H1 (cell line): ENCODE measurements at regions not wholly inside any gene's neighbourhood (a gene's known extent, or its start where the extent isn't known, plus 50 kb on each side); places are given as distances from the start of the nearest gene placed in this dataset.

Source experiments
- CTCF ChIA-PET: fragments of 300-600 bp; sonication (Branson Sonifier 250); formaldehyde crosslinking; loops from one replicate; lab custom pipeline; 2021; ENCODE audit not compliant: partially characterized antibody; lab: Charles Lee
- POLR2A ChIA-PET: fragments of 300-600 bp; sonication (Branson Sonifier 250); formaldehyde crosslinking; loops from one replicate; lab custom pipeline; 2021; ENCODE audit warnings: inconsistent platforms; ENCODE audit not compliant: partially characterized antibody; lab: Charles Lee
- DNase-seq, 2 experiments: peaks; one replicate each; pipeline versions ENCODE4 v3.0.0 to v3.0.0-alpha.2; 2010 to 2022; ENCODE audit warnings: low spot score in 2 of 2, low read depth in 1 of 2, mixed read lengths in 1 of 2
- FAIRE-seq: peaks from 2 replicates; lab custom pipeline; 2011; peaks lifted over from hg19 to GRCh38; lab: Jason Lieb, UNC
- H2AFZ ChIP-seq: 2 replicates; pipeline ENCODE4 v1.8.1; 2012; ENCODE audit warnings: low read length, inconsistent platforms
- H2AK5ac ChIP-seq: 2 replicates; pipeline ENCODE4 v1.6.1; 2013; ENCODE audit warnings: low read depth, low read length
- H2BK120ac ChIP-seq: replicated peaks from 2 replicates; pipeline ENCODE3; 2013; ENCODE audit warnings: low read depth, low read length, inconsistent platforms
- H2BK12ac ChIP-seq: 2 replicates; pipeline ENCODE4 v1.6.1; 2013; ENCODE audit warnings: low read depth, low read length
- H2BK15ac ChIP-seq: 2 replicates; pipeline ENCODE4 v1.6.1; 2013; ENCODE audit warnings: low read length
- H2BK20ac ChIP-seq: 2 replicates; pipeline ENCODE4 v1.6.1; 2013; ENCODE audit warnings: low read length
- H2BK5ac ChIP-seq: 2 replicates; pipeline ENCODE4 v1.6.1; 2013; ENCODE audit warnings: low read depth, low read length
- H3K14ac ChIP-seq: 2 replicates; pipeline ENCODE4 v1.6.1; 2013; ENCODE audit warnings: inconsistent platforms; ENCODE audit not compliant: insufficient read length
- H3K18ac ChIP-seq: 2 replicates; pipeline ENCODE4 v1.6.1; 2013; ENCODE audit warnings: low read length; ENCODE audit errors: extremely low read depth
- H3K23ac ChIP-seq: 2 replicates; pipeline ENCODE4 v1.6.1; 2013; ENCODE audit warnings: inconsistent platforms; ENCODE audit not compliant: insufficient read length
- H3K23me2 ChIP-seq: 2 replicates; pipeline ENCODE4 v1.6.1; 2013; ENCODE audit warnings: low read depth, low read length
- H3K27ac ChIP-seq: 2 replicates; pipeline ENCODE4 v1.6.1; 2011; ENCODE audit warnings: low read depth, low read length, inconsistent platforms
- H3K27me3 ChIP-seq, 4 experiments: replicated peaks in 1 of 4; 1 replicate in 1 of 4; 2 replicates in 3 of 4; pipeline versions ENCODE4 v1.6.1 to v1.8.1; 2011 to 2013; ENCODE audit warnings: low read length in 3 of 4, mild to moderate bottlenecking in 3 of 4, inconsistent platforms in 2 of 4, mixed read lengths in 2 of 4, moderate library complexity in 1 of 4; ENCODE audit not compliant: control insufficient read depth in 3 of 4, insufficient read depth in 3 of 4; ENCODE audit errors: extremely low read depth in 1 of 4
- H3K36me3 ChIP-seq, 4 experiments: 2 replicates each; pipeline versions ENCODE4 v1.6.1 to v1.8.1; 2011 to 2013; ENCODE audit warnings: mild to moderate bottlenecking in 4 of 4, low read length in 3 of 4, moderate library complexity in 2 of 4, control low read depth in 1 of 4, inconsistent platforms in 1 of 4; ENCODE audit not compliant: insufficient read depth in 4 of 4, control insufficient read depth in 2 of 4
- H3K4ac ChIP-seq: replicated peaks from 2 replicates; pipeline ENCODE3; 2013; ENCODE audit warnings: low read length, low read depth, mixed read lengths, inconsistent platforms; ENCODE audit not compliant: insufficient read length
- H3K4me1 ChIP-seq, 4 experiments: replicated peaks in 1 of 4; 1 replicate in 1 of 4; 2 replicates in 3 of 4; pipeline versions ENCODE4 v1.6.1 to v1.8.1; 2011 to 2013; ENCODE audit warnings: low read length in 3 of 4, inconsistent platforms in 2 of 4, mixed read lengths in 1 of 4; ENCODE audit not compliant: insufficient read depth in 4 of 4, control insufficient read depth in 3 of 4
- H3K4me2 ChIP-seq, 2 experiments: 2 replicates each; pipeline versions ENCODE4 v1.6.1 to v1.8.1; 2011 to 2013; ENCODE audit warnings: low read depth in 2 of 2, low read length in 2 of 2, control low read depth in 1 of 2, inconsistent platforms in 1 of 2, mild to moderate bottlenecking in 1 of 2; ENCODE audit not compliant: insufficient read depth in 1 of 2
- H3K4me3 ChIP-seq, 4 experiments: fragments of 200-600, 300-600 bp in 1 of 4; sonication (generic), shearing (Covaris generic), sonication (Bioruptor Twin) in 1 of 4; 2 replicates each; pipeline versions ENCODE4 v1.5.1 to v1.8.1; 2011 to 2016; ENCODE audit warnings: low read length in 4 of 4, low read depth in 3 of 4, control low read depth in 2 of 4, inconsistent platforms in 2 of 4, mild to moderate bottlenecking in 2 of 4, mixed read lengths in 1 of 4, moderate library complexity in 1 of 4; ENCODE audit not compliant: insufficient read depth in 2 of 4; ENCODE audit errors: extremely low read depth in 1 of 4
- H3K56ac ChIP-seq: replicated peaks from 2 replicates; pipeline ENCODE3; 2013; ENCODE audit warnings: low read depth, mild to moderate bottlenecking, mixed read lengths, low read length, inconsistent platforms; ENCODE audit not compliant: insufficient read length
- H3K79me1 ChIP-seq: 2 replicates; pipeline ENCODE4 v1.6.1; 2013; ENCODE audit warnings: low read depth, low read length, control low read depth
- H3K79me2 ChIP-seq, 2 experiments: 2 replicates each; pipeline versions ENCODE4 v1.6.1 to v1.8.1; 2012 to 2013; ENCODE audit warnings: low read length in 2 of 2, mild to moderate bottlenecking in 2 of 2, inconsistent platforms in 1 of 2; ENCODE audit not compliant: insufficient read depth in 2 of 2, control insufficient read depth in 1 of 2
- H3K9ac ChIP-seq, 4 experiments: replicated peaks in 1 of 4; 1 replicate in 1 of 4; 2 replicates in 3 of 4; pipeline versions ENCODE4 v1.6.1 to v1.8.1; 2011 to 2013; ENCODE audit warnings: low read depth in 3 of 4, low read length in 3 of 4, control low read depth in 2 of 4, mild to moderate bottlenecking in 2 of 4, moderate library complexity in 2 of 4, inconsistent platforms in 1 of 4; ENCODE audit errors: extremely low read depth in 1 of 4
- H3K9me3 ChIP-seq, 2 experiments: 2 replicates each; pipeline versions ENCODE4 v1.6.1 to v1.8.1; 2012 to 2013; ENCODE audit warnings: mild to moderate bottlenecking in 2 of 2, moderate library complexity in 2 of 2, control low read depth in 1 of 2, inconsistent platforms in 1 of 2, low read depth in 1 of 2, low read length in 1 of 2, mixed read lengths in 1 of 2; ENCODE audit not compliant: insufficient read depth in 2 of 2
- H4K20me1 ChIP-seq, 2 experiments: replicated peaks in 1 of 2; 2 replicates each; pipeline versions ENCODE3 to v1.8.1; 2011 to 2013; ENCODE audit warnings: inconsistent platforms in 2 of 2, low read length in 2 of 2, mild to moderate bottlenecking in 1 of 2; ENCODE audit not compliant: insufficient read depth in 2 of 2, control insufficient read depth in 1 of 2
- H4K5ac ChIP-seq: 2 replicates; pipeline ENCODE4 v1.6.1; 2013; ENCODE audit warnings: low read length, low read depth, mixed read lengths, inconsistent platforms; ENCODE audit not compliant: insufficient read length
- H4K8ac ChIP-seq: 2 replicates; pipeline ENCODE4 v1.8.0; 2013; ENCODE audit warnings: mild to moderate bottlenecking, moderate library complexity, low read length, inconsistent platforms; ENCODE audit not compliant: insufficient read depth; ENCODE audit errors: extremely low read depth
- H4K91ac ChIP-seq: replicated peaks from 2 replicates; pipeline ENCODE3; 2013; ENCODE audit warnings: low read length, mixed read lengths, inconsistent platforms; ENCODE audit not compliant: insufficient read length
- BCL11A ChIP-seq, 2 experiments: IDR thresholded peaks; one replicate each; pipeline ENCODE4 v1.6.1; 2011; ENCODE audit warnings: low read depth in 2 of 2, low read length in 2 of 2, mild to moderate bottlenecking in 2 of 2
- CBX5 ChIP-seq: fragments of 300-800, 300-1000 bp; sonication (generic); IDR thresholded peaks from 2 replicates; pipeline ENCODE4 v1.7.1; 2016; ENCODE audit warnings: antibody characterized with exemption, low read length, low read depth
- EZH2 ChIP-seq: fragments of 200-600 bp; sonication (generic); IDR thresholded peaks from 2 replicates; pipeline ENCODE4 v1.7.1; 2012; ENCODE audit warnings: low read depth, mild to moderate bottlenecking, moderate library complexity, low read length, inconsistent platforms; ENCODE audit not compliant: severe bottlenecking
- KDM5A ChIP-seq: fragments of 200-600 bp; IDR thresholded peaks from 2 replicates; pipeline ENCODE4 v1.7.1; 2012; ENCODE audit warnings: mild to moderate bottlenecking, low read length, inconsistent platforms, mixed read lengths
- PHF8 ChIP-seq: fragments of 200-600 bp; sonication (generic); conservative IDR thresholded peaks from 2 replicates; pipeline ENCODE4 v1.7.1; 2012; ENCODE audit warnings: low read depth, mild to moderate bottlenecking, inconsistent platforms, low read length, moderate library complexity
- POLR2A ChIP-seq, 2 experiments: IDR thresholded peaks; 1 replicate in 1 of 2; 2 replicates in 1 of 2; pipeline ENCODE4 v1.6.1; 2011; ENCODE audit warnings: low read depth in 2 of 2, low read length in 2 of 2, mild to moderate bottlenecking in 2 of 2; ENCODE audit errors: control extremely low read depth in 1 of 2
- RFX5 ChIP-seq: IDR thresholded peaks from 2 replicates; pipeline ENCODE4 v1.6.1; 2011; ENCODE audit warnings: low read depth, low read length, improper control_type of control experiment, borderline replicate concordance
- SIN3A ChIP-seq, 2 experiments: IDR thresholded peaks in 1 of 2; conservative IDR thresholded peaks in 1 of 2; 2 replicates each; pipeline ENCODE4 v1.6.1; 2011 to 2012; ENCODE audit warnings: low read length in 2 of 2, improper control_type of control experiment in 1 of 2, low read depth in 1 of 2, mild to moderate bottlenecking in 1 of 2
- SP1 ChIP-seq: IDR thresholded peaks from 2 replicates; pipeline ENCODE4 v1.6.1; 2011; ENCODE audit warnings: low read depth, low read length
- TAF1 ChIP-seq: IDR thresholded peaks from 2 replicates; pipeline ENCODE4 v1.6.1; 2011; ENCODE audit warnings: mild to moderate bottlenecking, low read depth, low read length
- TCF12 ChIP-seq: IDR thresholded peaks from 2 replicates; pipeline ENCODE4 v1.6.1; 2011; ENCODE audit warnings: low read depth, mild to moderate bottlenecking, low read length
- TEAD4 ChIP-seq: IDR thresholded peaks from 2 replicates; pipeline ENCODE4 v1.6.1; 2012; ENCODE audit warnings: low read depth, low read length, inconsistent platforms, mixed read lengths
- WGBS, 2 experiments: shearing (Covaris generic) in 1 of 2; methylation state at CpG; one replicate each; pipeline versions ENCODE4 v1.1.6 to v1.1.7; 2013 to 2015; ENCODE audit warnings: low lambda C conversion rate in 2 of 2, mixed read lengths in 2 of 2, inconsistent platforms in 1 of 2, low coverage in 1 of 2, missing lambda C conversion rate in 1 of 2; ENCODE audit not compliant: insufficient replicate concordance in 2 of 2, insufficient coverage in 1 of 2, insufficient read length in 1 of 2; ENCODE audit errors: extremely low coverage in 1 of 2, missing lambda C conversion rate in 1 of 2; 5-methylcytosine and 5-hydroxymethylcytosine counted together
- TF ChIP-seq, protein P1 (sequence below): IDR thresholded peaks from 2 replicates; pipeline ENCODE4 v1.6.1; 2011; ENCODE audit warnings: low read length, improper control_type of control experiment
- TF ChIP-seq, protein P2 (sequence below): IDR thresholded peaks from 2 replicates; pipeline ENCODE4 v1.6.1; 2012; ENCODE audit warnings: inconsistent platforms

DNA sequence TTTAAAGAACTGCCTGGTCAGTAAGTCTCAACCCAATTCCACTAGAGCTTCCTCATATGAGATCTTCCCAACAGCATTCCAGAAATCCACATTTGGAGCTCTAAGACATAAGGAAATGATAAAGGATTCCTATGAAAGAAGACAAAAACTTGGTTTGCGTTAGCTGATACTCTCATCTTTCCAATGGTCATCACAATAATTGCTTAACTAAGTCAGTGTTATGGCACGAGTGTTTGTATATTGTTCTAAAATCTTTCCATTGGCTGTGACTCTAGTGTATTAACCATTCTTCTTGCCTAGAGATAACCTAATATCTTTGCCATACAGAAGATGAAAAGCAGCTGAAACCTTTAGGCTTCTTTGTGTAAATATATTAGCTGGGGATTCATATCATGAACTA is 289.0 kb downstream of the SNX13 start:
- H3K79me1 ChIP-seq, result no peaks in the 10 kb centered on the region
- H2AK5ac ChIP-seq, result no peak overlapping the region
- no peak overlapping the region for H4K8ac ChIP-seq
- no peak overlapping the region for H4K91ac ChIP-seq
- H3K4me3 ChIP-seq, result no peak overlapping the region
- H3K18ac ChIP-seq, result no peak overlapping the region
- no peaks in the 10 kb centered on the region for H3K79me2 ChIP-seq
- no peak overlapping the region for H3K9ac ChIP-seq
- H2BK120ac ChIP-seq, result no peak overlapping the region
- no peak overlapping the region for H3K56ac ChIP-seq
- H2BK20ac ChIP-seq, result no peak overlapping the region
- no peaks in the 10 kb centered on the region for H3K9me3 ChIP-seq
- 98% methylated on average over 2 of the region's 2 CpGs; no CpG with 5 or more reads in 1 of the 2 experiments for WGBS, 2 experiments
- no peak overlapping the region for H3K14ac ChIP-seq
- H3K23ac ChIP-seq, result no peak overlapping the region
- H3K4ac ChIP-seq, result no peak overlapping the region
- H2AFZ ChIP-seq, result no peak overlapping the region
- H2BK15ac ChIP-seq, result no peak overlapping the region
- POLR2A ChIA-PET, result no interaction called here
- no peak overlapping the region for H3K4me2 ChIP-seq
- DNase-seq (no peak), FAIRE-seq (no peak)
- H3K36me3 ChIP-seq, result no peaks in the 10 kb centered on the region
- H4K20me1 ChIP-seq, result no peaks in the 10 kb centered on the region
- CTCF ChIA-PET, result interaction anchor here (4.0 kb wide), 1 partner anchor 10 kb away, joined by 33 read pairs; no protein-coding TSS in a partner anchor
- no peak overlapping the region for H2BK5ac ChIP-seq
- H2BK12ac ChIP-seq, result no peak overlapping the region
- no peaks in the 10 kb centered on the region; the same call in 1 of the 2 replicates for H3K23me2 ChIP-seq
- H3K27me3 ChIP-seq, result no peaks in the 10 kb centered on the region
- no peak overlapping the region for H3K27ac ChIP-seq
- peaks cover 0 to 3% (median 0%) of the 10 kb centered on the region in 4 experiments; a peak in 1 of 7 replicates for H3K4me1 ChIP-seq
- no peak overlapping the region for H4K5ac ChIP-seq
- no peak for TF ChIP-seq RFX5
- no peak for TF ChIP-seq KDM5A
- no peak for TF ChIP-seq SIN3A (conservative IDR thresholded peaks at IDR 0.05 in 1 of 2, IDR thresholded peaks at IDR 0.05 in 1 of 2; ENCODE audit: low read depth in 1 of 2, low read length in 2 of 2)
- no peak for TF ChIP-seq TCF12
- TF ChIP-seq, protein P1, sequence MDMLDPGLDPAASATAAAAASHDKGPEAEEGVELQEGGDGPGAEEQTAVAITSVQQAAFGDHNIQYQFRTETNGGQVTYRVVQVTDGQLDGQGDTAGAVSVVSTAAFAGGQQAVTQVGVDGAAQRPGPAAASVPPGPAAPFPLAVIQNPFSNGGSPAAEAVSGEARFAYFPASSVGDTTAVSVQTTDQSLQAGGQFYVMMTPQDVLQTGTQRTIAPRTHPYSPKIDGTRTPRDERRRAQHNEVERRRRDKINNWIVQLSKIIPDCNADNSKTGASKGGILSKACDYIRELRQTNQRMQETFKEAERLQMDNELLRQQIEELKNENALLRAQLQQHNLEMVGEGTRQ, result no peak
- no peak for TF ChIP-seq PHF8
- no peak for TF ChIP-seq EZH2
- no peak for TF ChIP-seq POLR2A (IDR thresholded peaks at IDR 0.05; ENCODE audit: control extremely low read depth in 1 of 2, low read depth in 2 of 2, low read length in 2 of 2)
- no peak for TF ChIP-seq SP1
- no peak for TF ChIP-seq CBX5
- no peak for TF ChIP-seq TAF1
- TF ChIP-seq, protein P2, sequence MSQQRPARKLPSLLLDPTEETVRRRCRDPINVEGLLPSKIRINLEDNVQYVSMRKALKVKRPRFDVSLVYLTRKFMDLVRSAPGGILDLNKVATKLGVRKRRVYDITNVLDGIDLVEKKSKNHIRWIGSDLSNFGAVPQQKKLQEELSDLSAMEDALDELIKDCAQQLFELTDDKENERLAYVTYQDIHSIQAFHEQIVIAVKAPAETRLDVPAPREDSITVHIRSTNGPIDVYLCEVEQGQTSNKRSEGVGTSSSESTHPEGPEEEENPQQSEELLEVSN, result no peak
- TF ChIP-seq BCL11A (IDR thresholded peaks at IDR 0.05; ENCODE audit: low read depth in 2 of 2, low read length in 2 of 2), result no peak
- TF ChIP-seq TEAD4, result no peak
